ENCODE measurements at regions not wholly inside any gene's neighbourhood (a gene's known extent, or its start where the extent isn't known, plus 50 kb on each side); places are given as distances from the start of the nearest gene placed in this dataset.
"Not testable (repeated sequence)": the region's sequence is repeated elsewhere in the genome, so short reads cannot be mapped to it uniquely, and the experiment has no call there.

GRCh38 chr4:141538001-141538400 lies 98.4 kb upstream of the IL15 start:
- DNase-seq, result no peak

GRCh38 chr4:141540643-141541042 lies 95.7 kb upstream of the IL15 start:
- DNase-seq, result no peak

- DNase-seq, result no peak
Measured at GRCh38 chr4:141541851-141542250, 94.5 kb upstream of the IL15 start.

DNA sequence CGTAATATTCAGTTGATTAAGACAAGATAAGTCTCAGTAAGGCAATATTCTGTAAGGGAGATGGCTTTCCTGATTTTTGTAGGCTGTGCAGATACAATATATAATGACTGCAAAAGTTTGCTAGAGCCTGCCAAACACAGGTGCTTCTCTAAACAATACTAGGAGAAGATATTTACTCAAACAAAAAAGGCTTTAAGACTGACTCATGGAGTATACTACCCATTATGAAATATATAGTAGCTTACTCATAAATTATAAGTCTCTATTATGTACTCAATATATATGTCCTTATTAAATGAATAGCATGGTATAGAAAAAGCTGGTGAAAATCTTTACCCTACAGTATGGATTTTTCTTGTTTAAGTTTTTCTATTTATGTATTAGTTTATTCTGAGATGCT lies 93.2 kb upstream of the IL15 start:
- DNase-seq, result no peak

DNA sequence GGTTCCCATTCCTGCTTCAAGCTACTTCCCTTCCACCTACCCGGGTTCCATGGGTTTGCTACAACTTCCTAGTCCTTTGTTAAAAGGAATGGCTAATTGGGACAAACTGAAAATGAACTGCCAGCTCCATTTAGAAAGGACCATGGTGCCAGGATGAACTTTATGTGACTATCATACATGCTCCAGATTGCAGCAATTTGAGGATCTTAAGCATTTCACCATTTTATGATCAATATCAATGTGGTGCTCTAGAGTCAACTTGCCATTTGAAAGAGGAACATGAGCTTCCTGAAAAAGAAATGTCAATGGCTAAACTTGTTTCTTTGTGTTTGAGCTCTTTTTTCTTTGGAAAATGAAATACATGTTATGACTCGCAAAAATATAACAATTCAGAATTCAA lies 92.7 kb upstream of the IL15 start:
- DNase-seq, result no peak

DNA sequence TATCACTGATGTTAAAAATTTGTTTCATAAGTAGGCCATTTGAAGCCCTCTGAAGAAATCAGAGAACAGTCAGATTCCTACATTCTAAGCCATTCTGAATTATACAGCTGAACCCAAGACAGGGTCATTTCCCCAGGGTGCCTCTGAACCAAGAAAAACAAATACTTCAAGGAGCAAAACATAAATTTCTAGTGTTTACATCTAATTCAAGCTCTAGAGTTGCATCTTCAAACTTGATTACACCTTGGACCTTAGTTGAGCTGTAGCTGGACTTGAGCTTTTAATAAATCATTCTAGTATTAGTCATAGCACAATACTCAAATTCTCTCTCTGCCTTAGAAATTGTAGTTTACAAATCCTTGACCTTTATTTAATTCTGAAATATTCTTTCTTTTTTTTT lies 87.6 kb upstream of the IL15 start:
- DNase-seq, result no peak

GRCh38 chr4:141560056-141560455 lies 76.3 kb upstream of the IL15 start:
- DNase-seq, result no peak

- no peak for DNase-seq
Measured at GRCh38 chr4:141562649-141563048, 73.7 kb upstream of the IL15 start.

GRCh38 chr4:141563723-141564122 lies 72.7 kb upstream of the IL15 start:
- no peak for DNase-seq

GRCh38 chr4:141564961-141565360 lies 71.4 kb upstream of the IL15 start:
- not testable (repeated sequence) for DNase-seq

DNA sequence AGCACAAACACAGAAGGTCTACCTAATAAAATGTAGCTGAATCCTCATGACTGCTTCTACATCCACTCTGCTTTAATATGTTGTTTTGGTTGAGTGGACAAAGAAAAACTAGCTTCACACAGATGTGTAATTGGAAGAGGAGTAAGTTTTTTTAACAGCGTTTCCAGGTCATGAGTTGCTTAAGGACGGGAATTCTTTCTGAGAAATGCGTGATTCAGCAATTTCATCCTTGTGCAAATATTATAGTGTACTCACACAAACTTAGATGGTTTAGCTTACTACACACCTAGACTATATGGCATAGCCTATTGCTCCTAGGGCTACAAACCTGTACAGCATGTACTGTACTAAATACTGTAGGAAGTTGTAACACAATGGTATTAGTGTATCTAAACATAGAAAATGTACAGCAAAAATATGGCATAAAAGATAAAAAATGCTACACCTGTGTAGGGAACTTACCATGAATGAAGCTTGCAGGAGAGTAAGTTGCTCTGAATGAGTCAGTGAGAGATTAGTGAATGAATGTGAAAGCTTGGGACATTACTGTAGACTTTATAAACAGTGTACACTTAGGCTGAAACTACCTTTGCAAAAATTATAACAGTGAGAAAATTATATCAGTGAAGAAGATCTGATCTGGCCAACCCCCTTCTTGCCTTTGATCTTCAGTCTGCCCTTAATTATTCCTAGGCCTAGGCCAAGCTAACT lies 70.8 kb upstream of the IL15 start:
- DNase-seq, result no peak

- no peak for DNase-seq
Measured at GRCh38 chr4:141567326-141567915, 69.0 kb upstream of the IL15 start.

- DNase-seq, result no peak
Measured at GRCh38 chr4:141569141-141569540, 67.2 kb upstream of the IL15 start.

DNA sequence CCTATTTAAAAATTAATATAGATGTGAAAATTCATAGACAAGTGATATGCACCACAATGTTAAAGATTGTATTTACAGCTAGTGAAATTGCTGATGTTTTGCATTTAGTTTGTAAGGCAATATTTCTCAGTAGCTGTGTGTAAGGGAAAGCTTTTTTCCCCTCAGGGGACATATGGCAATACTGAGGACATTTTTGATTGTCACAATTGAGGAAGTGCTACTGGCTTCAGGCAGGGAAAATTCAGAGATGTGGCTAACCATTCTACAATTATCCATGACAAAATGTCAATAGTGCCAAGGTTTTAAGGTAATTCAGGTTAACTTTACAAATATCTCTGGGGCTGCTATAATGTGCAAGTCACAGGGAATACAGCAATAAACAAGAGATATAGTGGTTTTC lies 66.1 kb upstream of the IL15 start:
- DNase-seq, result no peak

- DNase-seq, result no peak
Measured at GRCh38 chr4:141571362-141571761, 65.0 kb upstream of the IL15 start.

GRCh38 chr4:141571793-141572192 lies 64.6 kb upstream of the IL15 start:
- no peak for DNase-seq

GRCh38 chr4:141573678-141574077 lies 62.7 kb upstream of the IL15 start:
- no peak for DNase-seq

GRCh38 chr4:141575884-141576283 lies 60.5 kb upstream of the IL15 start:
- DNase-seq, result no peak

DNA sequence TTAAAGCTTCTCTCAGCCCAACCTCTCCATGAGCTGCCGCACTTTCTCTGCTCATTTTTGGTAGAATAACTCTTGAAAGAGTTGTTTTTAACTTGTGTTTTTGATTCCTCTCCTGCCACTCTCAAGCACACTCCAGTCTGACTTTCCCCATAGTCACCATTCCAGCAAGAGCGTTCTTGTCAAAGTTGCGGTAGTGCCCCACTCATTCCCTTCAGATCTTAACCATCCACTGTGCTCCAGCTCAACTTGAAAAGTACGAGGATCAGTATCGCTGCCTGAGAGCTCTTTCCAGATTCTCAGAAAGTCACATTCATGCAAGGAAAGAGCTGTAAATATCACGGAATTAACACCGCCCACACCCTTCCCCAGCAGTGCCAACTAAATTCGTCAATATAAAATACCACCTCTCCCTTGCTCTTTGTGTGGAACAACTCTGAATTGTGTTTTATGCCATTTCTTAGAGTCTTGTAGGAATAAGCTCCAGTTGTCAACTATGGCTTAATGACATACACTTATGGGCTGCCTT lies 59.7 kb upstream of the IL15 start:
- DNase-seq, result peak; percentile 2

- no peak for DNase-seq
Measured at GRCh38 chr4:141578451-141578850, 57.9 kb upstream of the IL15 start.

DNA sequence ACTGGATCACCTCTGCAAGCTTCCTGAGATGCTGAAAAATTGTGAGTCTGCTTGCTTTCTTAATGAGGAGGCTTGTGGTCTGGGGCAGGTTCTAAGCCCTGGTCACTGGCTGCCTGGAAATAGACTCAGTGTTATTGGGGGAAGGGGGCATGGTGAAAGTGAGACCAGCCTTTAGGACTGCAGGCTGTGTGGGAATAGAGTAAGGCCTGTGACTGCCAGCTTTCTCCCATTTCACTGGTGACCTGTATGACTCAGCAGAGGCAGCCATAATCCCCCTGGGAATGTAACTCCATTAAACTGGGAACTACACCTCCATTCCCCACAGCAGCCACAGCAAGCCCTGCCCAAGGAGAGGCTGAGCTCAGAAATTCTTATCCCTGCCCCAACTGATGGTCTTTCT lies 55.9 kb upstream of the IL15 start:
- no peak for DNase-seq

Measured in occipital lobe (tissue), 1 donor.